ENCODE measurements at regions not wholly inside any gene's neighbourhood (a gene's known extent, or its start where the extent isn't known, plus 50 kb on each side); places are given as distances from the start of the nearest gene placed in this dataset.

GRCh38 chr6:65922049-65922448 is 215.0 kb upstream of the EYS start:
- Histone ChIP-seq H3K4me1 (ENCODE audit: control insufficient read depth, insufficient read depth, low read length) (no peaks in the 10 kb centered on the region), H3K4me2 (ENCODE audit: control insufficient read depth, insufficient read depth) (no peak overlapping the region), H3K9me3 (replicated peaks; ENCODE audit: control insufficient read depth, insufficient read depth, low read length) (no peaks in the 10 kb centered on the region), H2AFZ (ENCODE audit: control insufficient read depth, low read depth, low read length) (no peak overlapping the region), H3K4me3 (no peak overlapping the region), H3K36me3 (ENCODE audit: control insufficient read depth in 2 of 2, insufficient read depth in 2 of 2, low read length in 1 of 2) (no peaks in the 10 kb centered on the region), H3K27ac (ENCODE audit: control insufficient read depth, insufficient read depth) (no peak overlapping the region), H3K9ac (ENCODE audit: control insufficient read depth, insufficient read depth, low read length) (no peak overlapping the region), H3K27me3 (replicated peaks in 1 of 2; ENCODE audit: control insufficient read depth in 2 of 2, insufficient read depth in 2 of 2, low read length in 1 of 2) (no peaks in the 10 kb centered on the region), H3K79me2 (ENCODE audit: control insufficient read depth, insufficient read depth, low read length) (no peaks in the 10 kb centered on the region), H4K20me1 (ENCODE audit: control insufficient read depth, insufficient read depth) (no peaks in the 10 kb centered on the region)
- peak; percentile 20 for DNase-seq (ENCODE audit: low read depth, low spot score)
- BruUV-seq (replicated peaks): no TSS peak
- POLR2A ChIA-PET: no interaction called here
- peak; percentile 18 for FAIRE-seq
- SMC1A ChIA-PET (ENCODE audit: uncharacterized antibody, unreplicated experiment): no interaction called here
- RAD21 ChIA-PET (ENCODE audit: unreplicated experiment): no interaction called here
- CTCF ChIA-PET: no interaction called here
- ATAC-seq: peak; percentile 98
- intact Hi-C loops (cut with micrococcal nuclease; ENCODE audit: unreplicated experiment) (loop anchor here (5.0 kb wide), 1 partner anchor 80 kb away; no protein-coding TSS in a partner anchor), in situ Hi-C loops (cut with MboI) (no loop called here)
- TF ChIP-seq SPI1 (IDR thresholded peaks at IDR 0.05; ENCODE audit: borderline replicate concordance, insufficient read depth, low read depth, low read length) (peak; percentile 25; the same call in 1 of the 2 replicates), CUX1 (IDR thresholded peaks at IDR 0.05; ENCODE audit: insufficient replicate concordance, low read depth, low read length) (no peak), PKNOX1 (IDR thresholded peaks at IDR 0.05) (peak; percentile 85), NRF1 (conservative IDR thresholded peaks at IDR 0.05; ENCODE audit: low read depth, low read length) (no peak), ATF7 (IDR thresholded peaks at IDR 0.05; ENCODE audit: low read depth) (peak; percentile 84), NR2F1 (conservative IDR thresholded peaks at IDR 0.05) (peak; percentile 72; the same call in 1 of the 2 replicates), TAF1 (IDR thresholded peaks at IDR 0.05; ENCODE audit: borderline replicate concordance, low read depth, low read length) (no peak), JUNB (IDR thresholded peaks at IDR 0.05) (peak; percentile 35; the same call in 1 of the 2 replicates), RUNX3 (IDR thresholded peaks at IDR 0.05; ENCODE audit: low read length) (peak; percentile 83), MEF2B (IDR thresholded peaks at IDR 0.05; ENCODE audit: partially characterized antibody, poor library complexity, severe bottlenecking) (peak; percentile 57), PAX5 (IDR thresholded peaks at IDR 0.05; ENCODE audit: borderline replicate concordance, low read depth, low read length) (0 out of 2 replicates have a peak, but pooled peaks have one; percentile 22), E2F4 (IDR thresholded peaks at IDR 0.05; ENCODE audit: low read depth, low read length) (no peak), CTCF (IDR thresholded peaks at IDR 0.05 in 2 of 3, conservative IDR thresholded peaks at IDR 0.05 in 1 of 3; ENCODE audit: control insufficient read depth in 2 of 3, extremely low read depth in 1 of 3, insufficient read depth in 1 of 3, low read depth in 3 of 3, low read length in 3 of 3) (no peak), NFIC (IDR thresholded peaks at IDR 0.05; ENCODE audit: low read depth, low read length) (0 out of 2 replicates have a peak, but pooled peaks have one; percentile 23), TCF7 (IDR thresholded peaks at IDR 0.05; ENCODE audit: borderline replicate concordance) (peak; percentile 85), SMARCA5 (IDR thresholded peaks at IDR 0.05) (0 out of 2 replicates have a peak, but pooled peaks have one; percentile 1)
